BJ (cell line): ENCODE measurements at regions not wholly inside any gene's neighbourhood (a gene's known extent, or its start where the extent isn't known, plus 50 kb on each side); places are given as distances from the start of the nearest gene placed in this dataset.
A peak's percentile ranks its signal among the peaks of the same experiment; 100 is the strongest.

Source experiments
- CTCF ChIA-PET: fragments of 350-600 bp; formaldehyde crosslinking; extraction: SDS; loops from one replicate; lab custom pipeline; 2021; ENCODE audit warnings: antibody characterized with exemption, inconsistent platforms; lab: Yijun Ruan, JAX
- POLR2A ChIA-PET: fragments of 300-600 bp; sonication (Branson Sonifier 250); formaldehyde crosslinking; extraction: SDS; loops from one replicate; lab custom pipeline; 2021; ENCODE audit warnings: antibody characterized with exemption; lab: Charles Lee
- DNase-seq: peaks from one replicate; pipeline ENCODE4 v3.0.0-alpha.2; 2011; ENCODE audit warnings: low read depth
- H3K27me3 ChIP-seq: 2 replicates; pipeline ENCODE4 v1.6.0; 2011; ENCODE audit warnings: low read length; ENCODE audit not compliant: control insufficient read depth, insufficient read depth
- H3K36me3 ChIP-seq: 2 replicates; pipeline ENCODE4 v1.5.1; 2011; ENCODE audit warnings: low read length; ENCODE audit not compliant: control insufficient read depth, insufficient read depth
- H3K4me3 ChIP-seq: 2 replicates; pipeline ENCODE4 v1.5.1; 2011; ENCODE audit warnings: low read depth, mild to moderate bottlenecking, control low read depth, low read length
- TF ChIP-seq, protein P1 (sequence below): IDR thresholded peaks from 2 replicates; pipeline ENCODE4 v1.5.1; 2011; ENCODE audit warnings: low read depth, mild to moderate bottlenecking, control low read depth, inconsistent platforms, low read length, moderate library complexity; ENCODE audit not compliant: insufficient read depth

DNA sequence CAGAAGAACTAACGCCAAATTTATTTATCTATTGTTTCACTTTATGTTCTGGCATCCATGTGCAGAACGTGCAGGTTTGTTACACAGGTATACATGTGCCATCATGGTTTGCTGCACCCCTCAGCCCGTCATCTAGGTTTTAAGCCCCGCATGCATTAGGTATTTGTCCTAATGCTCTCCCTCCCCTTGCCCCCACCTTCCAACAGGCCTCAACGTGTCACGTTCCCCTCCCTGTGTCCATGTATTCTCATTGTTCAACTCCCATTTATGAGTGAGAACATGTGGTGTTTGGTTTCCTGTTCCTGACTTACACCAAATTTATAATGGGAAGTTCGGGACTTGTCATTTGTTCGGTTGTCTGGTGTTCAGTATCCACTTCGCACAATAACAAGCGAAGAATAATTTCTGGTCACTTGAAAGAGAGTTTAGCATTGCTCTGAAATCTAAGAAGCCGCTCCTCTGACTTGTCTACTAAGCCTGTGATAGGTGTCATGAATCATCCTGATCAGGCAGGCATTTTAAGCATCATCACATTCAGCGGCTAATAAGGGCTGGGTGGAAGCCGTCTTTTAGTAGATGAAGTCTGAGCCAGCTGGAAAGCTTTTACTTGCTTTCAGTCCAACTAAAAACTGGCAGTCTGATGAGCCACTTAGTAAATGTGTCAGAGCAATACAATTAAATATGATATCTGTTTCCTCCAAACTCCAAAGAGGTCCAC is 1065.7 kb upstream of the PABPC4L start:
- ChIA-PET POLR2A (no interaction called here), CTCF (no interaction called here)
- Histone ChIP-seq H3K4me3 (no peak overlapping the region), H3K36me3 (no peaks in the 10 kb centered on the region), H3K27me3 (no peaks in the 10 kb centered on the region)
- no peak for DNase-seq
- TF ChIP-seq, protein P1, sequence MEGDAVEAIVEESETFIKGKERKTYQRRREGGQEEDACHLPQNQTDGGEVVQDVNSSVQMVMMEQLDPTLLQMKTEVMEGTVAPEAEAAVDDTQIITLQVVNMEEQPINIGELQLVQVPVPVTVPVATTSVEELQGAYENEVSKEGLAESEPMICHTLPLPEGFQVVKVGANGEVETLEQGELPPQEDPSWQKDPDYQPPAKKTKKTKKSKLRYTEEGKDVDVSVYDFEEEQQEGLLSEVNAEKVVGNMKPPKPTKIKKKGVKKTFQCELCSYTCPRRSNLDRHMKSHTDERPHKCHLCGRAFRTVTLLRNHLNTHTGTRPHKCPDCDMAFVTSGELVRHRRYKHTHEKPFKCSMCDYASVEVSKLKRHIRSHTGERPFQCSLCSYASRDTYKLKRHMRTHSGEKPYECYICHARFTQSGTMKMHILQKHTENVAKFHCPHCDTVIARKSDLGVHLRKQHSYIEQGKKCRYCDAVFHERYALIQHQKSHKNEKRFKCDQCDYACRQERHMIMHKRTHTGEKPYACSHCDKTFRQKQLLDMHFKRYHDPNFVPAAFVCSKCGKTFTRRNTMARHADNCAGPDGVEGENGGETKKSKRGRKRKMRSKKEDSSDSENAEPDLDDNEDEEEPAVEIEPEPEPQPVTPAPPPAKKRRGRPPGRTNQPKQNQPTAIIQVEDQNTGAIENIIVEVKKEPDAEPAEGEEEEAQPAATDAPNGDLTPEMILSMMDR, result no peak

DNA sequence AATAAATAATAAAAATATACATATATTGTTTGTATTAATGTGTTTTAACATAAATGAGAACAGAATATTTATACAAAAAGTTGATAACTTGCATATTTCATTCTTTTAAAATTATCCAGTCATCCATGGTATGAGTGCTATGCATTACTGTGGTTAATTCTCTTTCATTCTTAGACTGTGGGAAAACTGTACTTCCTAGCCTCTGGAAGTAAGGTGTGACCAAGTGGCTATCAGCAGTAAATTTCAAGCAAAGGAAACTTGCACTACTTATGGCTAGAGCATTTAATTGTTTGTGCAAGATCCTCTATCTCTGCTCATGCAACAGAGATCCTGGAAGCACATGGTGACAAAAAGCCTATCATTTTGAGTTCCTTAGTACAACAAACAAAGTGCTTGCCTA is 1054.5 kb upstream of the PABPC4L start:
- Histone ChIP-seq H3K4me3 (no peak overlapping the region), H3K36me3 (no peaks in the 10 kb centered on the region), H3K27me3 (no peaks in the 10 kb centered on the region)
- DNase-seq, result no peak
- TF ChIP-seq, protein P1, result no peak
- CTCF ChIA-PET, result no interaction called here
- POLR2A ChIA-PET, result no interaction called here

DNA sequence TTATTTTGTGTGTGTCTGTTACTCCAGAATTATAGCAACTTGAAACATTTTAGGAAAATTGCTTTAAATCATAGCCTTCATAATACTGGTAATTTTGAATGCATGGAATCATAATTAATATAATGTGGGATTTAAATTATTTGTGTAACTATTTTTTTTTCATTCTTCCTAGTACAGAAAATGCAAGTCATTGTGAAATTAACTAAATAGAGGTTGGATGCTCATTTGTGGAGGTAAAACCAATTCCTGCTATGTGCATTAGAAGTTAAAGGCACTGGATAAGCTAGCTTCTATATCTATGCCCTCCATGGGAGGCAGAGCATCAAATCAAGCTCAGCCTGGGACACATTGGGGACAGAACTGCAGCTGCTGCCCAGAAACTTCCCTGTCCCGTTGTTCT is 1048.5 kb upstream of the PABPC4L start:
- ChIA-PET CTCF (no interaction called here), POLR2A (no interaction called here)
- no peak for DNase-seq
- H3K36me3 ChIP-seq, result no peaks in the 10 kb centered on the region
- H3K4me3 ChIP-seq, result no peak overlapping the region
- no peaks in the 10 kb centered on the region for H3K27me3 ChIP-seq
- TF ChIP-seq, protein P1, result no peak

DNA sequence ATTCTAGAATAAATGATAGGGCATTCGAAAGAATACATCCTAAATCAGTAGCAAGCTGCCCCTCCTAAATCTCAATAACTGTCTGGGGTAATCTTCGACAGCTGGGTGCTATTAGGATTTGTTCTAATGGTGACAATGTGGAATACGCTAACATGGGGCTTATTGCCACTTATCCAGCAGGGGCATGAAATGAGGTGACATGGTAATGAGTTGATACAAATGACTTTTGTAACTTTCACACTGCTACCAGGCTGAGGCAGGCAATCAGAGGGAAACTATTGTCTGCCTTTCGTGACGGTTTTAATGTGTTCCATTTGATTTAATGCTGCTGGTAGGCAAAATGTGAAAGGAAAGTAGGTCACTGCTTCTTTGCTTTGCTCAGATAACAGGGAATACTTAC is 1047.4 kb upstream of the PABPC4L start:
- no peak overlapping the region for H3K4me3 ChIP-seq
- DNase-seq, result no peak
- TF ChIP-seq, protein P1, result no peak
- no peaks in the 10 kb centered on the region for H3K27me3 ChIP-seq
- ChIA-PET CTCF (no interaction called here), POLR2A (no interaction called here)
- no peaks in the 10 kb centered on the region for H3K36me3 ChIP-seq

DNA sequence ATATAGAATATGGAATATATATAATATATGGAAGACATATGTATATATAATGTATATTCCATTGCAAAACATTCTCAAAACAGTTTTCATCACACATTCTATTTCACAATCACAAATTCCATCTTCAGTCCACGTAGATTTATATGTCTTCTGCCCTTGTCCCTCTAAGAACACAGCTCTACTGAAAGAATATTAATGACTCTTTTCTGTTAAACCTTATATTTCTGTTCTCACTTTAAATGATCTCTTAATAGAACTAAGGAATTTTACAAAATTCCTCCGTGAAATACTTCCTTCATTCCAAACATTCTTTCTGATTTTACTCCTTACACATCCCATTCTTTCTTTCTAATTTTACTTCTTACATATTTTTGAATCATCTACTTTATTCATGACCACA is 1043.1 kb upstream of the PABPC4L start:
- H3K4me3 ChIP-seq, result no peak overlapping the region
- H3K27me3 ChIP-seq, result no peaks in the 10 kb centered on the region
- POLR2A ChIA-PET, result no interaction called here
- CTCF ChIA-PET, result no interaction called here
- H3K36me3 ChIP-seq, result no peaks in the 10 kb centered on the region
- peak; percentile 2 for DNase-seq
- TF ChIP-seq, protein P1, result no peak
